ENCODE measurements at regions not wholly inside any gene's neighbourhood (a gene's known extent, or its start where the extent isn't known, plus 50 kb on each side); places are given as distances from the start of the nearest gene placed in this dataset.

- no peak for ATAC-seq
- POLR2A ChIA-PET, result no interaction called here
- TF ChIP-seq FOSB (CRISPR knock-in tag; IDR thresholded peaks at IDR 0.05), result no peak
- Histone ChIP-seq H3K4me1 (peaks cover 29% of the 10 kb centered on the region), H3K9me3 (peaks cover 30% of the 10 kb centered on the region), H3K4me2 (no peak overlapping the region), H3K4me3 (no peak overlapping the region), H3K27ac (peak overlapping the region in 1 of 2 experiments; percentile 91; a peak in 5 of 6 replicates)
- FAIRE-seq, result no peak
- DNase-seq (ENCODE audit: low read depth in 1 of 2, low spot score in 1 of 2), result no peak
- WGBS (ENCODE audit: missing lambda C conversion rate), result 81% methylated on average over 2 of the region's 2 CpGs
- CTCF ChIA-PET, result interaction anchor here (1.2 kb wide), 1 partner anchor 15 kb away, joined by 4 read pairs; no protein-coding TSS in a partner anchor
Observed at GRCh38 chr1:218587900-218588299, 242.8 kb downstream of the TGFB2 start.

GRCh38 chr1:218588540-218589172 is 243.5 kb downstream of the TGFB2 start:
- WGBS (ENCODE audit: missing lambda C conversion rate), result 94% methylated on average over 13 of the region's 13 CpGs
- ATAC-seq (no peak), DNase-seq (ENCODE audit: low read depth in 1 of 2, low spot score in 1 of 2) (no peak), FAIRE-seq (no peak)
- Histone ChIP-seq H3K27ac (peak overlapping the region in 1 of 2 experiments; percentile 91; a peak in 3 of 6 replicates), H3K4me3 (no peak overlapping the region), H3K4me1 (peaks cover 29% of the 10 kb centered on the region), H3K4me2 (no peak overlapping the region), H3K9me3 (peaks cover 26% of the 10 kb centered on the region)
- peak; percentile 78 for TF ChIP-seq MAFK (IDR thresholded peaks at IDR 0.05; ENCODE audit: partially characterized antibody)
- TF ChIP-seq, protein P1, sequence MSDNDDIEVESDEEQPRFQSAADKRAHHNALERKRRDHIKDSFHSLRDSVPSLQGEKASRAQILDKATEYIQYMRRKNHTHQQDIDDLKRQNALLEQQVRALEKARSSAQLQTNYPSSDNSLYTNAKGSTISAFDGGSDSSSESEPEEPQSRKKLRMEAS (IDR thresholded peaks at IDR 0.05), result no peak
- no peak for TF ChIP-seq NFE2L2 (conservative IDR thresholded peaks at IDR 0.05; ENCODE audit: low read length)
- ChIA-PET POLR2A (no interaction called here), CTCF (interaction anchor here (1.1 kb wide), 1 partner anchor 70 kb away, joined by 3 read pairs; no protein-coding TSS in a partner anchor)

GRCh38 chr1:218589487-218589886 is 244.4 kb downstream of the TGFB2 start:
- peaks cover 24% of the 10 kb centered on the region for H3K4me1 ChIP-seq
- CTCF ChIA-PET, result interaction anchor here (1.1 kb wide), 1 partner anchor 69 kb away, joined by 3 read pairs; no protein-coding TSS in a partner anchor
- peaks cover 18% of the 10 kb centered on the region for H3K9me3 ChIP-seq
- ATAC-seq, result no peak
- H3K4me2 ChIP-seq, result no peak overlapping the region
- DNase-seq (ENCODE audit: low read depth in 1 of 2, low spot score in 1 of 2), result no peak
- 83% methylated on average over 6 of the region's 6 CpGs for WGBS (ENCODE audit: missing lambda C conversion rate)
- POLR2A ChIA-PET, result interaction anchor here (0.6 kb wide), 1 partner anchor 242 kb away, joined by 3 read pairs; no protein-coding TSS in a partner anchor
- no peak for FAIRE-seq
- peak overlapping the region in 1 of 2 experiments; percentile 20; a peak in 1 of 6 replicates for H3K27ac ChIP-seq
- TF ChIP-seq, protein P2, sequence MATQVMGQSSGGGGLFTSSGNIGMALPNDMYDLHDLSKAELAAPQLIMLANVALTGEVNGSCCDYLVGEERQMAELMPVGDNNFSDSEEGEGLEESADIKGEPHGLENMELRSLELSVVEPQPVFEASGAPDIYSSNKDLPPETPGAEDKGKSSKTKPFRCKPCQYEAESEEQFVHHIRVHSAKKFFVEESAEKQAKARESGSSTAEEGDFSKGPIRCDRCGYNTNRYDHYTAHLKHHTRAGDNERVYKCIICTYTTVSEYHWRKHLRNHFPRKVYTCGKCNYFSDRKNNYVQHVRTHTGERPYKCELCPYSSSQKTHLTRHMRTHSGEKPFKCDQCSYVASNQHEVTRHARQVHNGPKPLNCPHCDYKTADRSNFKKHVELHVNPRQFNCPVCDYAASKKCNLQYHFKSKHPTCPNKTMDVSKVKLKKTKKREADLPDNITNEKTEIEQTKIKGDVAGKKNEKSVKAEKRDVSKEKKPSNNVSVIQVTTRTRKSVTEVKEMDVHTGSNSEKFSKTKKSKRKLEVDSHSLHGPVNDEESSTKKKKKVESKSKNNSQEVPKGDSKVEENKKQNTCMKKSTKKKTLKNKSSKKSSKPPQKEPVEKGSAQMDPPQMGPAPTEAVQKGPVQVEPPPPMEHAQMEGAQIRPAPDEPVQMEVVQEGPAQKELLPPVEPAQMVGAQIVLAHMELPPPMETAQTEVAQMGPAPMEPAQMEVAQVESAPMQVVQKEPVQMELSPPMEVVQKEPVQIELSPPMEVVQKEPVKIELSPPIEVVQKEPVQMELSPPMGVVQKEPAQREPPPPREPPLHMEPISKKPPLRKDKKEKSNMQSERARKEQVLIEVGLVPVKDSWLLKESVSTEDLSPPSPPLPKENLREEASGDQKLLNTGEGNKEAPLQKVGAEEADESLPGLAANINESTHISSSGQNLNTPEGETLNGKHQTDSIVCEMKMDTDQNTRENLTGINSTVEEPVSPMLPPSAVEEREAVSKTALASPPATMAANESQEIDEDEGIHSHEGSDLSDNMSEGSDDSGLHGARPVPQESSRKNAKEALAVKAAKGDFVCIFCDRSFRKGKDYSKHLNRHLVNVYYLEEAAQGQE (IDR thresholded peaks at IDR 0.05), result no peak
- TF ChIP-seq BCL3 (IDR thresholded peaks at IDR 0.05), result no peak
- no peak overlapping the region for H3K4me3 ChIP-seq

GRCh38 chr1:218591966-218592365 is 246.8 kb downstream of the TGFB2 start:
- POLR2A ChIA-PET, result no interaction called here
- 0 out of 6 replicates have a peak overlapping the region, but pooled peaks of 1 of the 2 experiments have one; percentile 21 for H3K27ac ChIP-seq
- no peak overlapping the region for H3K4me2 ChIP-seq
- no peak for DNase-seq (ENCODE audit: low read depth in 1 of 2, low spot score in 1 of 2)
- ATAC-seq, result no peak
- peaks cover under 1% of the 10 kb centered on the region; the same call in 1 of the 3 replicates for H3K4me1 ChIP-seq
- no peak overlapping the region for H3K4me3 ChIP-seq
- H3K9me3 ChIP-seq, result peaks cover 13% of the 10 kb centered on the region
- CTCF ChIA-PET, result no interaction called here
- no peak for FAIRE-seq
- TF ChIP-seq NR3C1 (IDR thresholded peaks at IDR 0.05) (no peak), KDM5A (IDR thresholded peaks at IDR 0.05) (no peak), EHMT2 (IDR thresholded peaks at IDR 0.05; ENCODE audit: low read depth) (no peak), FOXS1 (CRISPR knock-in tag; IDR thresholded peaks at IDR 0.05) (no peak), HOXB5 (CRISPR knock-in tag; IDR thresholded peaks at IDR 0.05) (no peak), ATOH8 (CRISPR knock-in tag; IDR thresholded peaks at IDR 0.05; ENCODE audit: low read depth) (no peak), CHD2 (IDR thresholded peaks at IDR 0.05; ENCODE audit: low read length, partially characterized antibody) (no peak), ZC3H11A (IDR thresholded peaks at IDR 0.05) (no peak)
- TF ChIP-seq, protein P2 (IDR thresholded peaks at IDR 0.05), result no peak
- TF ChIP-seq, protein P3, sequence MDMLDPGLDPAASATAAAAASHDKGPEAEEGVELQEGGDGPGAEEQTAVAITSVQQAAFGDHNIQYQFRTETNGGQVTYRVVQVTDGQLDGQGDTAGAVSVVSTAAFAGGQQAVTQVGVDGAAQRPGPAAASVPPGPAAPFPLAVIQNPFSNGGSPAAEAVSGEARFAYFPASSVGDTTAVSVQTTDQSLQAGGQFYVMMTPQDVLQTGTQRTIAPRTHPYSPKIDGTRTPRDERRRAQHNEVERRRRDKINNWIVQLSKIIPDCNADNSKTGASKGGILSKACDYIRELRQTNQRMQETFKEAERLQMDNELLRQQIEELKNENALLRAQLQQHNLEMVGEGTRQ (IDR thresholded peaks at IDR 0.05), result no peak
- TF ChIP-seq, protein P4, sequence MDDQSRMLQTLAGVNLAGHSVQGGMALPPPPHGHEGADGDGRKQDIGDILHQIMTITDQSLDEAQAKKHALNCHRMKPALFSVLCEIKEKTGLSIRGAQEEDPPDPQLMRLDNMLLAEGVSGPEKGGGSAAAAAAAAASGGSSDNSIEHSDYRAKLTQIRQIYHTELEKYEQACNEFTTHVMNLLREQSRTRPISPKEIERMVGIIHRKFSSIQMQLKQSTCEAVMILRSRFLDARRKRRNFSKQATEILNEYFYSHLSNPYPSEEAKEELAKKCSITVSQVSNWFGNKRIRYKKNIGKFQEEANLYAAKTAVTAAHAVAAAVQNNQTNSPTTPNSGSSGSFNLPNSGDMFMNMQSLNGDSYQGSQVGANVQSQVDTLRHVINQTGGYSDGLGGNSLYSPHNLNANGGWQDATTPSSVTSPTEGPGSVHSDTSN (IDR thresholded peaks at IDR 0.05), result no peak
